Peyer's patch (tissue), 4 donors: ENCODE measurements at regions not wholly inside any gene's neighbourhood (a gene's known extent, or its start where the extent isn't known, plus 50 kb on each side); places are given as distances from the start of the nearest gene placed in this dataset.
A peak's percentile ranks its signal among the peaks of the same experiment; 100 is the strongest.

ENCODE experiments used
- DNase-seq, 3 donors: peaks; one replicate each; pipeline ENCODE4 v3.0.0-alpha.2; 2017 to 2019
- H3K27ac ChIP-seq, 4 donors: fragments of 200-600 bp; sonication (generic); one replicate each; pipeline ENCODE4 v1.5.1; 2016 to 2019
- H3K27me3 ChIP-seq, 2 donors: fragments of 200-600 bp; sonication (generic); one replicate each; pipeline ENCODE4 v1.5.1; 2019
- H3K36me3 ChIP-seq, 3 donors: fragments of 200-600 bp; sonication (generic); one replicate each; pipeline ENCODE4 v1.5.1; 2016 to 2019
- H3K4me1 ChIP-seq, 4 donors: fragments of 200-600 bp; sonication (generic); one replicate each; pipeline ENCODE4 v1.5.1; 2016 to 2019
- H3K4me3 ChIP-seq, 4 donors: fragments of 200-600 bp; sonication (generic); 1 replicate in 3 of 4; 2 replicates in 1 of 4; pipeline ENCODE4 v1.5.1; 2016 to 2019; ENCODE audit warnings: mild to moderate bottlenecking in 1 of 4
- H3K9me3 ChIP-seq, 4 donors: fragments of 200-600 bp; sonication (generic); one replicate each; pipeline ENCODE4 v1.5.1; 2016 to 2019; ENCODE audit warnings: mild to moderate bottlenecking in 1 of 4
- CTCF ChIP-seq, 6 experiments: fragments of 450-650 bp in 4 of 6; fragments of 200-600 bp in 2 of 6; sonication (generic) in 1 of 6; IDR thresholded peaks; one replicate each; pipeline ENCODE4 v1.5.1; 2017 to 2019; ENCODE audit warnings: antibody characterized with exemption in 6 of 6, mild to moderate bottlenecking in 3 of 6, moderate library complexity in 1 of 6
- POLR2A ChIP-seq, 2 donors: fragments of 450-650 bp; IDR thresholded peaks; one replicate each; pipeline ENCODE4 v1.5.1; 2017; ENCODE audit warnings: antibody characterized with exemption in 2 of 2, mild to moderate bottlenecking in 2 of 2, moderate library complexity in 2 of 2

- DNase-seq: no peak
- Histone ChIP-seq H3K4me1 (no peaks in the 10 kb centered on the region), H3K27ac (no peak overlapping the region), H3K36me3 (no peaks in the 10 kb centered on the region), H3K27me3 (no peaks in the 10 kb centered on the region), H3K9me3 (no peaks in the 10 kb centered on the region), H3K4me3 (no peak overlapping the region)
- TF ChIP-seq POLR2A (IDR thresholded peaks at IDR 0.05): no peak
- TF ChIP-seq CTCF (IDR thresholded peaks at IDR 0.05): peak in 2 of 6 experiments; percentile 5 to 22
Observed at GRCh38 chr3:152695840-152696239, 139.1 kb upstream of the P2RY1 start.

- TF ChIP-seq CTCF (IDR thresholded peaks at IDR 0.05) (no peak), POLR2A (IDR thresholded peaks at IDR 0.05) (no peak)
Observed at GRCh38 chr3:152696962-152697361, 138.0 kb upstream of the P2RY1 start.

GRCh38 chr3:152703245-152703890, 131.6 kb upstream of the P2RY1 start:
- peaks cover 0 to 8% (median 0%) of the 10 kb centered on the region in 4 donors for H3K4me1 ChIP-seq
- no peaks in the 10 kb centered on the region for H3K9me3 ChIP-seq
- TF ChIP-seq CTCF (IDR thresholded peaks at IDR 0.05) (no peak), POLR2A (IDR thresholded peaks at IDR 0.05) (no peak)
- H3K27me3 ChIP-seq: no peaks in the 10 kb centered on the region
- no peak overlapping the region for H3K4me3 ChIP-seq
- no peaks in the 10 kb centered on the region for H3K36me3 ChIP-seq
- no peak overlapping the region for H3K27ac ChIP-seq
- no peak for DNase-seq

More at GRCh38 chr3:152696962-152697361, 138.0 kb upstream of the P2RY1 start:
- DNase-seq: no peak
- no peaks in the 10 kb centered on the region for H3K9me3 ChIP-seq
- H3K4me3 ChIP-seq: no peak overlapping the region
- H3K36me3 ChIP-seq: no peaks in the 10 kb centered on the region
- H3K4me1 ChIP-seq: no peaks in the 10 kb centered on the region
- H3K27ac ChIP-seq: no peak overlapping the region
- H3K27me3 ChIP-seq: no peaks in the 10 kb centered on the region

GRCh38 chr3:152706991-152707713, 127.8 kb upstream of the P2RY1 start:
- no peaks in the 10 kb centered on the region for H3K27me3 ChIP-seq
- H3K27ac ChIP-seq: no peak overlapping the region
- no peak for DNase-seq
- H3K36me3 ChIP-seq: no peaks in the 10 kb centered on the region
- no peak for TF ChIP-seq CTCF (IDR thresholded peaks at IDR 0.05)
- TF ChIP-seq POLR2A (IDR thresholded peaks at IDR 0.05): no peak
- H3K4me1 ChIP-seq: peaks cover 0 to 8% (median 0%) of the 10 kb centered on the region in 4 donors
- H3K4me3 ChIP-seq: no peak overlapping the region
- H3K9me3 ChIP-seq: no peaks in the 10 kb centered on the region

GRCh38 chr3:152709659-152710058, 125.3 kb upstream of the P2RY1 start:
- Histone ChIP-seq H3K9me3 (no peaks in the 10 kb centered on the region), H3K36me3 (no peaks in the 10 kb centered on the region), H3K4me3 (no peak overlapping the region), H3K4me1 (peaks cover 0 to 8% (median 0%) of the 10 kb centered on the region in 4 donors), H3K27ac (no peak overlapping the region), H3K27me3 (no peaks in the 10 kb centered on the region)
- DNase-seq: no peak
- TF ChIP-seq CTCF (IDR thresholded peaks at IDR 0.05): no peak
- no peak for TF ChIP-seq POLR2A (IDR thresholded peaks at IDR 0.05)
